Epithelial cell of esophagus (primary cell): ENCODE measurements at regions not wholly inside any gene's neighbourhood (a gene's known extent, or its start where the extent isn't known, plus 50 kb on each side); places are given as distances from the start of the nearest gene placed in this dataset.

Experiments
- DNase-seq: peaks from one replicate; pipeline ENCODE4 v3.0.0; 2010; ENCODE audit warnings: low read depth
- H3K4me3 ChIP-seq: 2 replicates; pipeline ENCODE4 v1.5.1; 2011; ENCODE audit warnings: mild to moderate bottlenecking, low read length, control low read depth
- TF ChIP-seq, protein P1 (sequence below): IDR thresholded peaks from 2 replicates; pipeline ENCODE4 v1.5.1; 2011; ENCODE audit warnings: low read depth, mild to moderate bottlenecking, low read length, control low read depth, inconsistent platforms; ENCODE audit not compliant: insufficient read depth; ENCODE audit errors: missing control alignments

DNA sequence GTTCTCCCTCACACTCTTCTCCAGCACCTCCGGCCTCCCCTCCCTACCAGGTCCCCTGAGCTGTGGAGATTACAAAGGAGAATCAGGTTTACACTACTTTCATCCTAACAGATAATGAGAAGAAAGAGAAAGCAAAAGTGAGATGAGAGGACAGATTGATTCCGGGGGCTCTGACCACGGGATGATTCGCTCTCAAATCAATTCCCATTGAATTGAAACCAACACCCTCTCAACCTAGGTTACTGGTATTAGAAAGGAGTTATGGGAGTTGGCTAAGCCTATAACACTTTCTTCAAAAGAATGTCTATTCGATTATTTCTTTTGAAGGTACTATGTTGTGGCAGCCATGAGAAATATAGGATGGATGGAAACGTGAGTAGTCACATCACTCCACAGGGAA is 386.2 kb upstream of the TNP1 start:
- no peak for DNase-seq
- TF ChIP-seq, protein P1, sequence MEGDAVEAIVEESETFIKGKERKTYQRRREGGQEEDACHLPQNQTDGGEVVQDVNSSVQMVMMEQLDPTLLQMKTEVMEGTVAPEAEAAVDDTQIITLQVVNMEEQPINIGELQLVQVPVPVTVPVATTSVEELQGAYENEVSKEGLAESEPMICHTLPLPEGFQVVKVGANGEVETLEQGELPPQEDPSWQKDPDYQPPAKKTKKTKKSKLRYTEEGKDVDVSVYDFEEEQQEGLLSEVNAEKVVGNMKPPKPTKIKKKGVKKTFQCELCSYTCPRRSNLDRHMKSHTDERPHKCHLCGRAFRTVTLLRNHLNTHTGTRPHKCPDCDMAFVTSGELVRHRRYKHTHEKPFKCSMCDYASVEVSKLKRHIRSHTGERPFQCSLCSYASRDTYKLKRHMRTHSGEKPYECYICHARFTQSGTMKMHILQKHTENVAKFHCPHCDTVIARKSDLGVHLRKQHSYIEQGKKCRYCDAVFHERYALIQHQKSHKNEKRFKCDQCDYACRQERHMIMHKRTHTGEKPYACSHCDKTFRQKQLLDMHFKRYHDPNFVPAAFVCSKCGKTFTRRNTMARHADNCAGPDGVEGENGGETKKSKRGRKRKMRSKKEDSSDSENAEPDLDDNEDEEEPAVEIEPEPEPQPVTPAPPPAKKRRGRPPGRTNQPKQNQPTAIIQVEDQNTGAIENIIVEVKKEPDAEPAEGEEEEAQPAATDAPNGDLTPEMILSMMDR, result no peak
- H3K4me3 ChIP-seq, result no peak overlapping the region

DNA sequence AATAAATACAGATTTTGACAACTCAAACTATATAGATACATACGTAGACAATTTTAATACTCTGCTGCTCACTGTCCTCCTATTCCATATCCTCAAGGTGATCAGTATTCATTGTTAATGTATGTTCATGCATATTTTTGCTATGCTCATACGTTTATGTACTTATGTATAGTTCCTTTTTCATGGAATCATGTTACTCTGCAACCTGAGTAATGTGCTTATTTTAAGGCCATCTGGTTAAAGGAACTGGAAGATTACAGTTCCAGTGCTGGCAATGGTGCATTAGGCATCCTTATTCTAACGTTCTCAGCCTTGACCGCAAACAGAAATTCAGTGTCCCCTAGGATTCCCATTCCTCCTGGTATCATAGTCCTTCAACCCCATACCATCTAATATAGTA is 385.0 kb upstream of the TNP1 start:
- no peak for DNase-seq
- H3K4me3 ChIP-seq, result no peak overlapping the region
- TF ChIP-seq, protein P1, result no peak

DNA sequence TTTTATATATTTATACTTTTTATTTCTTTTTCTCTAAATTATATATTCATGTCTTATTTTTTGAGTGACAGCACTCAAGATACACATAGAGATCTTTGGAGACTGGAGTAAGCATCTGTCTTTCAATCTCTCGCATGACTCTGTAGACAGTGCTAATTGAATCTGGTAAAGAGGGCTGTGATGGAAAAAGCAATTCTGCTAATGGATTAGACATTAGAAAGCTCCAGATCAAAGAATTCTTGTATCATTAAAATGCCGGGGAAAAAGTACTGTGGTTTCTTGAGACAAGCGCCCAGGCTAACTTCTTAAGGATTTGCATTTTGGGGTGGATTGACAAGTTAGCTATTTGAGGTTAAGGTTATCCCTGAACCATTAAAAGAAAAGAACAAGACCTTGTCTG is 383.1 kb upstream of the TNP1 start:
- no peak for DNase-seq
- TF ChIP-seq, protein P1, result no peak
- no peak overlapping the region for H3K4me3 ChIP-seq

DNA sequence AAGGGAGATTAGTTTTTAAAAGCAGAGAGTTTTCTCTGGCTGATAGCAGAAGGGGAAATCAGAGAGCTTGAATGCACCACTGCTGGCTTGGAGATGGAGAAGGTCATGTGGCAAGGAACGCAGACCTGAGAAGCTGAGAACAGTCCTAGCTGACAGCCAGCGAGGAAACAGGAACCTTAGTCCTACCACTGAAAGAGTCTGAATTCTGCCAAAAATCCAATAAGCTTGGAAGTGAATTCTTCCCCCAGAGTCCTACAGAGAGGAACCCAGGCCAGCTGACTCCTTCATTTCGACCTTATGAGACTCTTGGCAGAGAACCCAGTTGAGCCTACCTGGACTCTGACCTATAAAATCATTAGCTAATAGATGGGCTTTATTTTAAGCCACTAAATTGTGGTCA is 371.9 kb upstream of the TNP1 start:
- no peak for DNase-seq
- TF ChIP-seq, protein P1, result no peak
- no peak overlapping the region for H3K4me3 ChIP-seq

DNA sequence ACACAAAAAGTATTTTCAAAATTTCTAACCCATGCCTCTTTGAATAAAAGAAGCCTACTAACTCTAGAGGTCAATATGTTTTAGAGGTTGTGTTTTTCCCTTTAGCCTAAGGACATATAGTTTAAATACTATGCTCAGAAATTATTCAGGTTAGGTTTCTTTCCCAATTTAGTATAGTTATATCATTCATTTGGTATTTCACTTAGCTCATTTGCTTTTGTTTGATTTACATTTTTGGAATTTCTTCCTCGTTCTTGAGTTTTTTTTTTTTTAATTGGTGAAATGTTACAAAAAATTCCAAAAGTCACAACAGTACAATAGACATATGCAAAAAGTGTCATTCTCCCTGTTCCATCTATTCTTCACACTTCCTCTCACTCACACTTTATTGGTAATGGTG is 371.3 kb upstream of the TNP1 start:
- TF ChIP-seq, protein P1, result no peak
- no peak for DNase-seq
- H3K4me3 ChIP-seq, result no peak overlapping the region

DNA sequence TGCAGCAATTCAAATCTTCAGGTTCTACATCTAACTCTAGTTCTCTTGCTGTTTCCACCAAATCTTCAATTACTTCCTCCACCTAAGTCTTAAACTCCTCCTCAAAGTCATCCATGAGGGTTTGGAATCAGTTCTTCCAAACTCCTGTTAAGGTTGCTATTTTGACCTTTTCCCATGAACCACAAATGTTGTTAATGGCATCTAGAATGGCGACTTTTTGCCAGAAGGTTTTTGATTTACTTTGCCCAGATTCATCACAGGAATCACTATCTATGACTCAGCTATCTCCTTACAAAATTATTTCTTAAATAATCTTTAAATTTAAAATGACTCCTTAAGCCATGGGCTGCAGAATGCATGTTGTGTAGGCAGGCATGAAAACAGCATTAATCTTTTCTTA is 368.9 kb upstream of the TNP1 start:
- DNase-seq, result no peak
- TF ChIP-seq, protein P1, result no peak
- H3K4me3 ChIP-seq, result no peak overlapping the region

DNA sequence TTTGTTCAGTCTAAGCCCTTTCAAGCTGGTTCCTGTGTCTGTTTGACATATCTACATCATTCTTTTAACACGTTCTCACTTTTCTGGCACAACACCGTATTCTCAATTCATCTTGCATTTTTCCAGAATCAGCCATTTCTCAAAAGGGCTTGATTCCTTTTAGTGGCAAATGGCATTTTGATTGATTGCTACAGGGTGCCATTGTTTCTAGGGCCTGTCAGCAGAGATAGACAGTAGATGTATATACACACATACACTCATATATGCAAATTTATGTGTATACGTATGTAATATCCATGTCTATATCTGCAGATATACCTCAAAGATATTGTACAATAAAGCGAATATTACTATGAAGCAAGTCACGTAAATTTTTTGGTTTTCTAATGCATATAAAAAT is 367.9 kb upstream of the TNP1 start:
- DNase-seq, result no peak

More for the DNA sequence above, 367.9 kb upstream of the TNP1 start:
- no peak overlapping the region for H3K4me3 ChIP-seq
- TF ChIP-seq, protein P1, result no peak
